ENCODE measurements at regions not wholly inside any gene's neighbourhood (a gene's known extent, or its start where the extent isn't known, plus 50 kb on each side); places are given as distances from the start of the nearest gene placed in this dataset.

DNA sequence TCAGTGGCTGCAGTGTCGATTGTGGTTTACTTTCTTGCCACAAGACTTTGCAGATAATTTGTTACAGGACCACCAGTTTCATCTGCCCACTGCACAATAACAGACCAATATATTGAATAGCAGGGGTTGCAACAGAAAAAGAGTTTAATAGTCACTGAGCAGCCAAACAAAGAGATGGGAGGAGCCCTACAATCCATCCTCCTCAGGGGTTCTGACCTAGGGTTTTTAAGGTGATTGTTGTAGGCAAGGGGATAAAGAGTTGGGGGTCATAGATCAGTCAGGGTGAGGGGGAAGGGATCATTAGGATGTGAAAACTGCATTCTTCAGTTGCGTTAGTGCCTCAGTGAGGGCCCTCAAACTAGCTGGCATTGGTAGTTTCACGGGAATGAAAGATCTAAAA, 110.7 kb upstream of the OLFM3 start:
- no peaks in the 10 kb centered on the region for H3K4me1 ChIP-seq (ENCODE audit: insufficient read depth, low read length)
- FAIRE-seq (no peak), DNase-seq (ENCODE audit: low spot score) (no peak), ATAC-seq (no peak)
- H3K4me3 ChIP-seq (replicated peaks in 1 of 3; ENCODE audit: insufficient read depth in 1 of 3, low read depth in 2 of 3, low read length in 3 of 3): no peak overlapping the region
- no peaks in the 10 kb centered on the region for H4K20me1 ChIP-seq (ENCODE audit: insufficient read depth, low read length)
- TF ChIP-seq NKX3-1 (CRISPR knock-in tag; IDR thresholded peaks at IDR 0.05) (no peak), KLF11 (CRISPR knock-in tag; IDR thresholded peaks at IDR 0.05) (no peak), KDM3A (CRISPR knock-in tag; IDR thresholded peaks at IDR 0.05; ENCODE audit: low read depth) (no peak), PAX8 (CRISPR knock-in tag; IDR thresholded peaks at IDR 0.05; ENCODE audit: borderline replicate concordance) (no peak), ZNF879 (CRISPR knock-in tag; IDR thresholded peaks at IDR 0.05) (no peak), HHEX (CRISPR knock-in tag; IDR thresholded peaks at IDR 0.05) (no peak), ZNF749 (CRISPR knock-in tag; IDR thresholded peaks at IDR 0.05; ENCODE audit: borderline replicate concordance) (no peak), TAF1 (CRISPR knock-in tag; IDR thresholded peaks at IDR 0.05) (no peak), ZNF652 (CRISPR knock-in tag; IDR thresholded peaks at IDR 0.05; ENCODE audit: borderline replicate concordance, low read depth) (no peak)
- TF ChIP-seq, protein P1, sequence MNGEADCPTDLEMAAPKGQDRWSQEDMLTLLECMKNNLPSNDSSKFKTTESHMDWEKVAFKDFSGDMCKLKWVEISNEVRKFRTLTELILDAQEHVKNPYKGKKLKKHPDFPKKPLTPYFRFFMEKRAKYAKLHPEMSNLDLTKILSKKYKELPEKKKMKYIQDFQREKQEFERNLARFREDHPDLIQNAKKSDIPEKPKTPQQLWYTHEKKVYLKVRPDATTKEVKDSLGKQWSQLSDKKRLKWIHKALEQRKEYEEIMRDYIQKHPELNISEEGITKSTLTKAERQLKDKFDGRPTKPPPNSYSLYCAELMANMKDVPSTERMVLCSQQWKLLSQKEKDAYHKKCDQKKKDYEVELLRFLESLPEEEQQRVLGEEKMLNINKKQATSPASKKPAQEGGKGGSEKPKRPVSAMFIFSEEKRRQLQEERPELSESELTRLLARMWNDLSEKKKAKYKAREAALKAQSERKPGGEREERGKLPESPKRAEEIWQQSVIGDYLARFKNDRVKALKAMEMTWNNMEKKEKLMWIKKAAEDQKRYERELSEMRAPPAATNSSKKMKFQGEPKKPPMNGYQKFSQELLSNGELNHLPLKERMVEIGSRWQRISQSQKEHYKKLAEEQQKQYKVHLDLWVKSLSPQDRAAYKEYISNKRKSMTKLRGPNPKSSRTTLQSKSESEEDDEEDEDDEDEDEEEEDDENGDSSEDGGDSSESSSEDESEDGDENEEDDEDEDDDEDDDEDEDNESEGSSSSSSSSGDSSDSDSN (CRISPR knock-in tag; IDR thresholded peaks at IDR 0.05): no peak
- in situ Hi-C loops (cut with HindIII; ENCODE audit: extremely low pct_ligation_motif_present, low pct_unique_long_range_greater_than_20kb): no loop called here
- WGBS (ENCODE audit: low lambda C conversion rate): 24% methylated on average over 3 of the region's 3 CpGs
- ChIA-PET CTCF (ENCODE audit: low intra/inter-chr PET ratio, low total read pairs) (no interaction called here), POLR2A (no interaction called here)
- H3K9ac ChIP-seq (ENCODE audit: insufficient read depth, low read depth, low read length): no peak overlapping the region
- no peaks in the 10 kb centered on the region for H3K36me3 ChIP-seq (replicated peaks in 1 of 2; ENCODE audit: control insufficient read depth in 1 of 2, insufficient read depth in 2 of 2, low read length in 2 of 2)
- H3K9me3 ChIP-seq (ENCODE audit: low read length): peaks cover 37% of the 10 kb centered on the region
- H3K79me2 ChIP-seq (ENCODE audit: insufficient read depth, low read length): no peaks in the 10 kb centered on the region
- no peak overlapping the region for H2AFZ ChIP-seq (ENCODE audit: low read length)
- no TSS peak for BruUV-seq (replicated peaks)
- intact Hi-C loops (cut with micrococcal nuclease; ENCODE audit: unreplicated experiment): no loop called here
- no peak overlapping the region for H3K27ac ChIP-seq (ENCODE audit: extremely low read length, insufficient read depth, low read length)
- no peak overlapping the region for H3K4me2 ChIP-seq (ENCODE audit: low read depth, low read length)
- no peaks in the 10 kb centered on the region for H3K27me3 ChIP-seq (ENCODE audit: control insufficient read depth in 1 of 2, insufficient read depth in 2 of 2, low read length in 2 of 2)
